ENCODE measurements at regions not wholly inside any gene's neighbourhood (a gene's known extent, or its start where the extent isn't known, plus 50 kb on each side); places are given as distances from the start of the nearest gene placed in this dataset.
"Not testable (repeated sequence)": the region's sequence is repeated elsewhere in the genome, so short reads cannot be mapped to it uniquely, and the experiment has no call there.

DNA sequence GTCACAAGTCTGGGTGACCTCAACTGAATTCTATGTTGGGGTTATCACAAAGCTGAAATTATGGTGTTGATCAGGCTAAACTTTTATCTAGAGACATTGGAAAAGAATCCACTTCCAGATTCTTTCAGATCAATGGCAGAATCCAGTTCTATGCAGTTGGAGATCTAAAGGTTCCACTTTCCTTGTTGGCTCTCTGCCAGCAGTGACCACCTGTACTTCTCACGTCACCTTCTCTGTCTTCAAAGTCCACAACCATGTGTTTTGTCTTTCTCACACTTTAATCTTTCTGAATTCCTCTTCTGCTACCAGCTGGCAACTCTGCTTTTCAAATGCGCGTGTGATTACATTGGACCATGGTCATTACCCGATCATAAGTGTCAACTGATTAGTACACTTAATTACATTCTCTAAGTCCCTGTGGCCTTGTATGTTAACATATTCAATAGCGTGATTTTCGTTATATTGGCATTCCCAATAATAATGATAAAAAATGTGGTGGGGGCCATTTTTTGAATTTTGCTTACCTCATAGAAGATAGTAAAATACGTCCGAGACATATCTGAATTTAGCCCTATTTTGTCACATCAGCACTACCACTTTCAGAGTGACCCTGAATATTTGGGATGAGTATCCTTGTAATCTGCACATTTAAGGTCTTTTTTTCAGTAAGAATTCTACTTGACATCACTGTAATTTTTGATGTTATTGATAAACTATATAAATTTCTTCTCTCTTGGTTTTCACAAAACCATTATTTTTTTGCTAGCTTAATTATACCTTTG, 73.7 kb upstream of the PRDM9 start:
- no peak overlapping the region for H3K4me3 ChIP-seq (ENCODE audit: low read depth, low read length)
- TF ChIP-seq, protein P1, sequence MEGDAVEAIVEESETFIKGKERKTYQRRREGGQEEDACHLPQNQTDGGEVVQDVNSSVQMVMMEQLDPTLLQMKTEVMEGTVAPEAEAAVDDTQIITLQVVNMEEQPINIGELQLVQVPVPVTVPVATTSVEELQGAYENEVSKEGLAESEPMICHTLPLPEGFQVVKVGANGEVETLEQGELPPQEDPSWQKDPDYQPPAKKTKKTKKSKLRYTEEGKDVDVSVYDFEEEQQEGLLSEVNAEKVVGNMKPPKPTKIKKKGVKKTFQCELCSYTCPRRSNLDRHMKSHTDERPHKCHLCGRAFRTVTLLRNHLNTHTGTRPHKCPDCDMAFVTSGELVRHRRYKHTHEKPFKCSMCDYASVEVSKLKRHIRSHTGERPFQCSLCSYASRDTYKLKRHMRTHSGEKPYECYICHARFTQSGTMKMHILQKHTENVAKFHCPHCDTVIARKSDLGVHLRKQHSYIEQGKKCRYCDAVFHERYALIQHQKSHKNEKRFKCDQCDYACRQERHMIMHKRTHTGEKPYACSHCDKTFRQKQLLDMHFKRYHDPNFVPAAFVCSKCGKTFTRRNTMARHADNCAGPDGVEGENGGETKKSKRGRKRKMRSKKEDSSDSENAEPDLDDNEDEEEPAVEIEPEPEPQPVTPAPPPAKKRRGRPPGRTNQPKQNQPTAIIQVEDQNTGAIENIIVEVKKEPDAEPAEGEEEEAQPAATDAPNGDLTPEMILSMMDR (IDR thresholded peaks at IDR 0.05; ENCODE audit: control insufficient read depth, extremely low read depth, insufficient read depth), result no peak
- no peak for DNase-seq (ENCODE audit: low read depth)

DNA sequence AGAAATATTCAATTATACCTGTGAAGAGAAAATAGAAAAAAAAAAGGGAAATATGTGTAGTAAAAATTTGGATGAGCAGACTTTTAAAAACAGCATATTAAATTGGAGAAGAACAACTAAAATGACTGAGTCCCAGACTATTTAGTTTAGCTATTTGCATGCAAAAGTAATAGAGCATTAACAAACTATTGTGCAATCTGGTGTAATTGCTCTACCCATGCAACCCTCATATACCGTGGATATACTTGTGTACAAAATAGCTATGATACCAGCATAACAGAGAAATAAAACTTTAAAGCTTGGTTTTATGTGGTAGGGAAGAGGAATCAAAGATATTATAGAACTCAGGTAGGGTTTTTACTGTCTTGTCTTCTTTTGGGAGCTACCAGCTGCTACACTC, 78.7 kb upstream of the PRDM9 start:
- H3K4me3 ChIP-seq (ENCODE audit: low read depth, low read length), result no peak overlapping the region
- DNase-seq (ENCODE audit: low read depth), result no peak
- TF ChIP-seq, protein P1 (IDR thresholded peaks at IDR 0.05; ENCODE audit: control insufficient read depth, extremely low read depth, insufficient read depth), result no peak

DNA sequence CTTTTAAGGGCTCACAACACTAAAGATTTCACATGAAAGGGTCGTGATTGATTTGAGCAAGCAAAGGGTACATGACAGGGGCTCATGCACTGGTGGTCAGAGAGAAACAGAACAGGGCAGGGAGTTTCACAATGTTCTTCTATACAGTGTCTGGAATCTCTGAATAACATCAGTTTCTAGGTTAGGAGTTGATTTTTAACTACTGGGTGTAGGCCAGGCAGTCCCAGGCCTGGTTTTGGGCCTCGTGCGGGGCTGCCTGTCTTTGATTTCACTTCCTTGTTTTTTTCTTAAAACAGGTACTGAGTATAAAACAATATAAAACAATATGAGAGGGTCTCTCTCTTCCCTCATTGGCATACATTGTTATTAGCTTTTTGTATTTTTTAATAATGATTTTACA, 87.2 kb upstream of the PRDM9 start:
- not testable (repeated sequence) for H3K4me3 ChIP-seq (ENCODE audit: low read depth, low read length); DNase-seq (ENCODE audit: low read depth)

DNA sequence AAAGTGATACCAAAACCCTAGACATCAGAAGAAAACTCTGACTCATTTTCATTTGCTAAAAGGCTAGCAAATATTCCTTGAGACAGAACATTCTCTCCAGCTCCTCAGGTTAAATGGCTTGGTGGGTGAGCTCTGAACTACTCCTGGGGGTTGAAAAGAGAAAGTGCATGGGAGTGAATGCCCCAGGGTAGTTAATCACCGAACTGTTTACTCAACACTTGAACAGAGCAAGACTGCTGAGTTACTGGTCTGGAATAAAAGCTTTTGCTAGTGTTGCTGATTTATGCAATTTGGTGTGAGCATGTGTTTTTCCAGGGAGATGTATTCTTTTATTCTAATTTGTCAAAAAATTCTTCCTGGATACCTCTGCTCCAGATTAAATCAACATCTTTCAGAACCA, 88.3 kb upstream of the PRDM9 start:
- TF ChIP-seq, protein P1 (IDR thresholded peaks at IDR 0.05; ENCODE audit: control insufficient read depth, extremely low read depth, insufficient read depth), result no peak
- DNase-seq (ENCODE audit: low read depth), result no peak
- no peak overlapping the region for H3K4me3 ChIP-seq (ENCODE audit: low read depth, low read length)

DNA sequence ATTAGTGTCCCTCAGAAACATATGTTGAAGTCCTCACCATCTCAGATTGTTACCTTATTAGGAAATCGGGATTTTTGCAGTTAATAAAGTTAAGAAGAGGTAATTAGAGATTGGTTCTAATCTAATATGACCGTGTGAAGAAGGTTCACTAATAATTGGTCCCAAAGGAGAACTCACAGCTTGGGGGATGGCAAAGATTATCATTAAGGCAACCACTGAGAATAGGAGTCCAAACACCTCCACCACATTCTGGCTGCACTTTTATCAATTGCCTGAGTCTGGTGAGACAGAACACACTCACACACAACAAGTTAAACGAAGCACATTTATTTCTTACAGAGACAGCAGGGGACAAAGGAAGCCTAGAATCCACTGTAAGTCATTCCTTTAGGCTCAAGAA, 94.9 kb upstream of the PRDM9 start:
- no peak overlapping the region for H3K4me3 ChIP-seq (ENCODE audit: low read depth, low read length)
- TF ChIP-seq, protein P1 (IDR thresholded peaks at IDR 0.05; ENCODE audit: control insufficient read depth, extremely low read depth, insufficient read depth), result no peak
- DNase-seq (ENCODE audit: low read depth), result no peak

DNA sequence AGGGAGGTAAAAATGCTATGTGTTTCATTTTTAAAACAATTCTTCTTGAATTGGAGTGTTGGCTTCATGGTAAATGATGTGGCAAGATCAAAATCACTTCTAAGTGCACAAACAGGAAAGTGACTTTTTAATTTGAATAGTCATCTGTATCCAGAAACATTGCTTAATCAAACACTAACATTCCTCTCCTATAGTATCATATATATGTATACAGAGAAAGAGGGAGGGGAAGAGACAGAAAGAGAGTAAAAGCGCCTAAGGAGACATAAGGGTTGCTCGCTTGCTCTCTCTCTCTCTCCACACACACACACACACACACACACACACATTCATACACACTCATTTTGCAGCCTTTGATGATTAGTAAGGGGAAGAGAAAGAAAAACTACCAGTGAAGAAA, 95.4 kb upstream of the PRDM9 start:
- TF ChIP-seq, protein P1 (IDR thresholded peaks at IDR 0.05; ENCODE audit: control insufficient read depth, extremely low read depth, insufficient read depth), result no peak
- no peak for DNase-seq (ENCODE audit: low read depth)
- H3K4me3 ChIP-seq (ENCODE audit: low read depth, low read length), result no peak overlapping the region

DNA sequence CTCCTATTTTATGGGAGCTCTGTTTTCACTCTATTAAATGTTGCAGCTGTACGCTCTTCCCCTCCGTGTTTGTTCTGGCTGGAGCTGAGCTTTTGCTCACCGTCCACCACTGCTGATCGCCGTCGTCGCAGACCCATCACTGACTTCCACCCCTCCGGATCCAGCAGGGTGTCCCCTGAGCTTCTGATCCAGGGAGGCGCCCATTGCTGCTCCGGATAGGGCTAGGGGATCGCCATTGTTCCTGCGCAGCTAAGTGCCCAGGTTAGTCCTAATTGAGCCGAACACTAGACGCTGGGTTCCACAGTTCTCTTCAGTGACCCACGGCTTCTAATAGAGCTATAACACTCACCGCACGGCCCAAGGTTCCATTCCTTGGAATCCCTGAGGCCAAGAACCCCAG, 96.2 kb upstream of the PRDM9 start:
- H3K4me3 ChIP-seq (ENCODE audit: low read depth, low read length), result no peak overlapping the region
- TF ChIP-seq, protein P1 (IDR thresholded peaks at IDR 0.05; ENCODE audit: control insufficient read depth, extremely low read depth, insufficient read depth), result no peak
- no peak for DNase-seq (ENCODE audit: low read depth)

DNA sequence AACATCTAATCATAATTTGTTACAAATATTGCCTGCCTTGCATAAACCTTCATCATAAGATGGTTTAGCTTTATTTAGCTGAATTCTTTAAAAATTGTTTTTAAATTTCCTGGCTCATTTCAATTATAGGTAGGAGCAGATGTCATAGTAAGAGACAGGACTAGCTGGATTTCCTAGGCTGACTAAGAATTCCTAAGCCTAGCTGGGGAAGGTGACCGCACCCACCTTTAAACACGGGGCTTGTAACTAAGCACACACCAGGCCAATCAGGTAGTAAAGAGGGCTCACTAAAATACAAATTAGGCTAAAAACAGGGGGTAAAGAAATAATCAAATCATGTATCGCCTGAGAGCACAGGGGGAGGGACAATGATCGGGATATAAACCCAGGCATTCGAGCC, 96.6 kb upstream of the PRDM9 start:
- not testable (repeated sequence) for DNase-seq (ENCODE audit: low read depth); H3K4me3 ChIP-seq (ENCODE audit: low read depth, low read length)

All from LNCaP clone FGC (cell line).